ENCODE measurements at regions not wholly inside any gene's neighbourhood (a gene's known extent, or its start where the extent isn't known, plus 50 kb on each side); places are given as distances from the start of the nearest gene placed in this dataset.

DNA sequence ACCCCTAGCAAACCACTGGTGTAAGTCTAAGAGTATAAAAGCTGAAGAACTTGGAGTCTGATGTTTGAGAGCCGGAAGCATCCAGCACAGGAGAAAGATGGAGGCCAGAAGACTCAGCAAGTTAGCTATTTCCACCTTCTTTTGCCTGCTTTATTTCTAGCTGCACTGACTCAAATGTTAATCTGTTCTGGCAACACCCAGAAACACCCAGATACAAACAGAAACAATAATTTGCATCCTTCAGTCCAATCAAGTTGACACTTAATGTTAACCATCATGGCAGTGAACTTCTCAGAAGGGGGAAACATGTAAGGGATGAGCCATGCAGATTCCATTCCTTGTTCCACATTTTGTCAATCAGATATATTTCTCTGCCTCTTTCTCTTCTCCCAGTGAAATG is 101.8 kb upstream of the FERD3L start:
- TF ChIP-seq, protein P1, sequence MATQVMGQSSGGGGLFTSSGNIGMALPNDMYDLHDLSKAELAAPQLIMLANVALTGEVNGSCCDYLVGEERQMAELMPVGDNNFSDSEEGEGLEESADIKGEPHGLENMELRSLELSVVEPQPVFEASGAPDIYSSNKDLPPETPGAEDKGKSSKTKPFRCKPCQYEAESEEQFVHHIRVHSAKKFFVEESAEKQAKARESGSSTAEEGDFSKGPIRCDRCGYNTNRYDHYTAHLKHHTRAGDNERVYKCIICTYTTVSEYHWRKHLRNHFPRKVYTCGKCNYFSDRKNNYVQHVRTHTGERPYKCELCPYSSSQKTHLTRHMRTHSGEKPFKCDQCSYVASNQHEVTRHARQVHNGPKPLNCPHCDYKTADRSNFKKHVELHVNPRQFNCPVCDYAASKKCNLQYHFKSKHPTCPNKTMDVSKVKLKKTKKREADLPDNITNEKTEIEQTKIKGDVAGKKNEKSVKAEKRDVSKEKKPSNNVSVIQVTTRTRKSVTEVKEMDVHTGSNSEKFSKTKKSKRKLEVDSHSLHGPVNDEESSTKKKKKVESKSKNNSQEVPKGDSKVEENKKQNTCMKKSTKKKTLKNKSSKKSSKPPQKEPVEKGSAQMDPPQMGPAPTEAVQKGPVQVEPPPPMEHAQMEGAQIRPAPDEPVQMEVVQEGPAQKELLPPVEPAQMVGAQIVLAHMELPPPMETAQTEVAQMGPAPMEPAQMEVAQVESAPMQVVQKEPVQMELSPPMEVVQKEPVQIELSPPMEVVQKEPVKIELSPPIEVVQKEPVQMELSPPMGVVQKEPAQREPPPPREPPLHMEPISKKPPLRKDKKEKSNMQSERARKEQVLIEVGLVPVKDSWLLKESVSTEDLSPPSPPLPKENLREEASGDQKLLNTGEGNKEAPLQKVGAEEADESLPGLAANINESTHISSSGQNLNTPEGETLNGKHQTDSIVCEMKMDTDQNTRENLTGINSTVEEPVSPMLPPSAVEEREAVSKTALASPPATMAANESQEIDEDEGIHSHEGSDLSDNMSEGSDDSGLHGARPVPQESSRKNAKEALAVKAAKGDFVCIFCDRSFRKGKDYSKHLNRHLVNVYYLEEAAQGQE (IDR thresholded peaks at IDR 0.05; ENCODE audit: low read depth), result no peak
- TF ChIP-seq EGR1 (IDR thresholded peaks at IDR 0.05) (no peak), NFIC (IDR thresholded peaks at IDR 0.05) (no peak), EP300 (IDR thresholded peaks at IDR 0.05; ENCODE audit: borderline replicate concordance) (no peak), TEAD4 (IDR thresholded peaks at IDR 0.05) (no peak), ZBTB7A (IDR thresholded peaks at IDR 0.05; ENCODE audit: low read depth) (no peak), CREB1 (IDR thresholded peaks at IDR 0.05; ENCODE audit: low read depth) (no peak), TAF1 (IDR thresholded peaks at IDR 0.05; ENCODE audit: low read depth) (no peak), FOXM1 (IDR thresholded peaks at IDR 0.05; ENCODE audit: borderline replicate concordance, low read depth) (no peak), RAD21 (IDR thresholded peaks at IDR 0.05; ENCODE audit: low read depth) (no peak), TCF12 (IDR thresholded peaks at IDR 0.05; ENCODE audit: low read depth) (no peak)

DNA sequence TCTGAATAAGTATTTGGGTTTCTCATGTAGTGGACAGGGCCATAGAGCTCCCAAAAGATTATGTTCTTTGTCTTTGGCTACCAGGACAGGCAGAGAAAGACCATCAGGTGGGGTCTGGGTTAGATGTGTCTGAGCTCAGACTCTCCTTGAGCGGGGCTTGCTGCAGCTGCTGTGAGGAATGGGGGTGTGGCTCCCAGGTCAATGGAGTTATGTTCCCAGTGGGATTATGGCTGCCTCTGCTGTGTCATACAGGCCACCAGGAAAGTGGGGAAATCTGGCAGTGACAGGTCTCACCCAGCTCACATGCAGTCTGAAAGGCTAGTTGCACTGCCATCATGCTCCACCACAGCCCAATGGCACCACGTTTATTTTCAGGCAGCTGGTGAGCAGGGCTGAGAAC is 97.0 kb upstream of the FERD3L start:
- TF ChIP-seq RAD21 (IDR thresholded peaks at IDR 0.05; ENCODE audit: low read depth), result no peak
- TF ChIP-seq, protein P2, sequence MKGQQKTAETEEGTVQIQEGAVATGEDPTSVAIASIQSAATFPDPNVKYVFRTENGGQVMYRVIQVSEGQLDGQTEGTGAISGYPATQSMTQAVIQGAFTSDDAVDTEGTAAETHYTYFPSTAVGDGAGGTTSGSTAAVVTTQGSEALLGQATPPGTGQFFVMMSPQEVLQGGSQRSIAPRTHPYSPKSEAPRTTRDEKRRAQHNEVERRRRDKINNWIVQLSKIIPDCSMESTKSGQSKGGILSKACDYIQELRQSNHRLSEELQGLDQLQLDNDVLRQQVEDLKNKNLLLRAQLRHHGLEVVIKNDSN (IDR thresholded peaks at IDR 0.05), result no peak
- TF ChIP-seq NFIC (IDR thresholded peaks at IDR 0.05), result no peak
- TF ChIP-seq YY1 (IDR thresholded peaks at IDR 0.05; ENCODE audit: low read depth), result no peak
- TF ChIP-seq, protein P1 (IDR thresholded peaks at IDR 0.05; ENCODE audit: low read depth), result no peak
- no peak for TF ChIP-seq CREB1 (IDR thresholded peaks at IDR 0.05; ENCODE audit: low read depth)
- TF ChIP-seq TEAD4 (IDR thresholded peaks at IDR 0.05), result no peak
- no peak for TF ChIP-seq TAF1 (IDR thresholded peaks at IDR 0.05; ENCODE audit: low read depth)
- TF ChIP-seq EP300 (IDR thresholded peaks at IDR 0.05; ENCODE audit: borderline replicate concordance), result no peak
- no peak for TF ChIP-seq ZBTB7A (IDR thresholded peaks at IDR 0.05; ENCODE audit: low read depth)
- TF ChIP-seq EGR1 (IDR thresholded peaks at IDR 0.05), result no peak
- TF ChIP-seq FOXM1 (IDR thresholded peaks at IDR 0.05; ENCODE audit: borderline replicate concordance, low read depth), result no peak
- TF ChIP-seq, protein P3, sequence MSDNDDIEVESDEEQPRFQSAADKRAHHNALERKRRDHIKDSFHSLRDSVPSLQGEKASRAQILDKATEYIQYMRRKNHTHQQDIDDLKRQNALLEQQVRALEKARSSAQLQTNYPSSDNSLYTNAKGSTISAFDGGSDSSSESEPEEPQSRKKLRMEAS (IDR thresholded peaks at IDR 0.05), result no peak
- TF ChIP-seq CEBPB (IDR thresholded peaks at IDR 0.05), result no peak
- no peak for TF ChIP-seq TCF12 (IDR thresholded peaks at IDR 0.05; ENCODE audit: low read depth)

DNA sequence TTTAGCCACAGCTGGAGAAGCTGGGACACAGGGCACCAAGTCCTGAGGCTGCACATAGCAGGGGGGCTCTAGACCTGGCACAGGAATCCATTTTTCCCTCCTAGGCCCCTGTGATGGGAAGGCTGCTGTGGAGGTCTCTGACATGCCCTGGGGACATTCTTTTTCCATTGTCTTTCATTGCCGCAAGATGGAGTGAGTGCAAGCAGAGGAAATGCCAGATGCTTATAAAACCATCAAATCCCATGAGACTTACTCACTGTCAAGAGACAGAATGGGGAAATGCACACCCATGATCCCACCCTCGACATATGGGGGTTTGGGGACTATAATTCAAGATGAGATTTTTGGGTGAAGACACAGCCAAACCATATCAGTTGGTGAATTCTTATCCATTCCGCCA is 94.7 kb upstream of the FERD3L start:
- TF ChIP-seq NFIC (IDR thresholded peaks at IDR 0.05) (no peak), YY1 (IDR thresholded peaks at IDR 0.05; ENCODE audit: low read depth) (no peak), EGR1 (IDR thresholded peaks at IDR 0.05) (no peak), TCF12 (IDR thresholded peaks at IDR 0.05; ENCODE audit: low read depth) (no peak), TEAD4 (IDR thresholded peaks at IDR 0.05) (no peak)
- TF ChIP-seq, protein P3 (IDR thresholded peaks at IDR 0.05), result no peak

DNA sequence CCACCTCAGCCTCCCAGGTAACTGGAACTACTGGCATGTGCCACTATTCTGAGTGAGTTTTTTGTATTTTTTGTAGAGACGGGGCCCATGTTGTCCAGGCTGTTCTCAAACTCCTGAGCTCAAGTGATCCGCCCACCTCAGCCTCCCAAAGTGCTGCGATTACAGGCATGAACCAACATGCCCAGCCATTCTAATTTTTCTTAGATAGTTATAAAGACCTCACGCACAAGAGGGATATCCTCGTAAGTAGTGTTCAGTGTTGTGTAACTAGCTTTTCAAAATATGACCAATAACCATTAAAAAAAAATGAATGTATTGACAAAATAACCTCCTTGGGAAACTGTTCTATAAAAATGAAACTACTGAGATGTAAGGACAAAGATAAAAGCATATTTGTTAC is 90.5 kb upstream of the FERD3L start:
- TF ChIP-seq TAF1 (IDR thresholded peaks at IDR 0.05; ENCODE audit: low read depth) (no peak), EGR1 (IDR thresholded peaks at IDR 0.05) (no peak), ZBTB7A (IDR thresholded peaks at IDR 0.05; ENCODE audit: low read depth) (no peak), TCF12 (IDR thresholded peaks at IDR 0.05; ENCODE audit: low read depth) (no peak), CREB1 (IDR thresholded peaks at IDR 0.05; ENCODE audit: low read depth) (no peak), TEAD4 (IDR thresholded peaks at IDR 0.05) (no peak), RAD21 (IDR thresholded peaks at IDR 0.05; ENCODE audit: low read depth) (no peak), EP300 (IDR thresholded peaks at IDR 0.05; ENCODE audit: borderline replicate concordance) (no peak), CEBPB (IDR thresholded peaks at IDR 0.05) (no peak), YY1 (IDR thresholded peaks at IDR 0.05; ENCODE audit: low read depth) (no peak), FOXM1 (IDR thresholded peaks at IDR 0.05; ENCODE audit: borderline replicate concordance, low read depth) (no peak), NFIC (IDR thresholded peaks at IDR 0.05) (no peak)
- TF ChIP-seq, protein P1 (IDR thresholded peaks at IDR 0.05; ENCODE audit: low read depth), result no peak
- TF ChIP-seq, protein P2 (IDR thresholded peaks at IDR 0.05), result no peak
- TF ChIP-seq, protein P3 (IDR thresholded peaks at IDR 0.05), result no peak

All from Ishikawa (cell line).